HEK293 (cell line): ENCODE measurements at regions not wholly inside any gene's neighbourhood (a gene's known extent, or its start where the extent isn't known, plus 50 kb on each side); places are given as distances from the start of the nearest gene placed in this dataset.
A peak's percentile ranks its signal among the peaks of the same experiment; 100 is the strongest.

Experiments used
- CTCF ChIA-PET: fragments of 350-600 bp; formaldehyde crosslinking; extraction: SDS; loops from one replicate; lab custom pipeline; 2021; ENCODE audit warnings: antibody characterized with exemption; lab: Yijun Ruan, JAX
- POLR2A ChIA-PET: fragments of 300-600 bp; formaldehyde crosslinking; extraction: SDS; loops from one replicate; lab custom pipeline; 2020; ENCODE audit warnings: antibody characterized with exemption, inconsistent platforms; lab: Yijun Ruan, JAX
- H3K27ac ChIP-seq: fragments of 200-500 bp; sonication (Bioruptor generic); 2 replicates; pipeline ENCODE4 v1.5.1; 2014; ENCODE audit warnings: low read depth, low read length, control low read depth, inconsistent platforms; ENCODE audit errors: extremely low read depth
- H3K36me3 ChIP-seq, 2 experiments: fragments of 200-500 bp in 1 of 2; sonication (Bioruptor generic) in 1 of 2; 1 replicate in 1 of 2; 2 replicates in 1 of 2; pipeline ENCODE4 v1.5.1; 2014 to 2017; ENCODE audit warnings: inconsistent platforms in 2 of 2, low read length in 2 of 2; ENCODE audit not compliant: control insufficient read depth in 2 of 2, insufficient read depth in 1 of 2
- H3K4me1 ChIP-seq: fragments of 200-500 bp; sonication (Bioruptor generic); 2 replicates; pipeline ENCODE4 v1.5.1; 2014; ENCODE audit warnings: mild to moderate bottlenecking, low read length, inconsistent platforms; ENCODE audit not compliant: control insufficient read depth, insufficient read depth
- H3K4me3 ChIP-seq: 2 replicates; pipeline ENCODE4 v1.5.1; 2011; ENCODE audit warnings: low read depth, mild to moderate bottlenecking, control low read depth, low read length, moderate library complexity
- H3K9me3 ChIP-seq: fragments of 200-500 bp; sonication (Bioruptor generic); 2 replicates; pipeline ENCODE4 v1.5.1; 2014; ENCODE audit warnings: low read depth, low read length, inconsistent platforms; ENCODE audit not compliant: control insufficient read depth, insufficient read depth
- FEZF1 ChIP-seq: fragments of 450-650 bp; formaldehyde crosslinking; IDR thresholded peaks from 2 replicates; pipeline ENCODE4 v1.5.1; 2016; ENCODE audit warnings: missing biosample characterization, missing genetic modification characterization
- GFI1B ChIP-seq: fragments of 450-650 bp; formaldehyde crosslinking; IDR thresholded peaks from 2 replicates; pipeline ENCODE4 v1.5.1; 2016; ENCODE audit warnings: missing biosample characterization, missing genetic modification characterization
- GLI2 ChIP-seq: fragments of 450-650 bp; formaldehyde crosslinking; IDR thresholded peaks from 2 replicates; pipeline ENCODE4; 2017; ENCODE audit warnings: missing biosample characterization, missing genetic modification characterization, low read depth, borderline replicate concordance
- GLI4 ChIP-seq: fragments of 450-650 bp; formaldehyde crosslinking; IDR thresholded peaks from 2 replicates; pipeline ENCODE4 v1.5.1; 2016; ENCODE audit warnings: missing biosample characterization, missing genetic modification characterization
- KLF16 ChIP-seq: fragments of 450-650 bp; formaldehyde crosslinking; IDR thresholded peaks from 2 replicates; pipeline ENCODE4 v1.5.1; 2017; ENCODE audit warnings: missing biosample characterization, missing genetic modification characterization
- KLF9 ChIP-seq: fragments of 450-650 bp; formaldehyde crosslinking; IDR thresholded peaks from 2 replicates; pipeline ENCODE4 v1.5.1; 2016; ENCODE audit warnings: missing biosample characterization, missing genetic modification characterization, low read depth
- SP2 ChIP-seq: fragments of 450-650 bp; formaldehyde crosslinking; IDR thresholded peaks from 2 replicates; pipeline ENCODE4 v1.5.1; 2016; ENCODE audit warnings: missing biosample characterization, missing genetic modification characterization
- SP3 ChIP-seq: fragments of 450-650 bp; formaldehyde crosslinking; IDR thresholded peaks from 2 replicates; pipeline ENCODE4 v1.5.1; 2016; ENCODE audit warnings: missing biosample characterization, missing genetic modification characterization
- YY2 ChIP-seq: fragments of 450-650 bp; formaldehyde crosslinking; IDR thresholded peaks from 2 replicates; pipeline ENCODE4 v1.5.1; 2016; ENCODE audit warnings: missing biosample characterization, missing genetic modification characterization
- ZFP69B ChIP-seq: fragments of 450-650 bp; formaldehyde crosslinking; IDR thresholded peaks from 2 replicates; pipeline ENCODE4 v1.5.1; 2016; ENCODE audit warnings: missing biosample characterization, missing genetic modification characterization
- ZNF121 ChIP-seq: fragments of 450-650 bp; formaldehyde crosslinking; IDR thresholded peaks from 2 replicates; pipeline ENCODE4 v1.5.1; 2016; ENCODE audit warnings: missing biosample characterization, missing genetic modification characterization
- ZNF132 ChIP-seq: fragments of 450-650 bp; formaldehyde crosslinking; IDR thresholded peaks from 2 replicates; pipeline ENCODE4 v1.5.1; 2017; ENCODE audit warnings: missing biosample characterization, missing genetic modification characterization, borderline replicate concordance
- ZNF146 ChIP-seq: fragments of 450-650 bp; formaldehyde crosslinking; IDR thresholded peaks from 2 replicates; pipeline ENCODE4 v1.5.1; 2016; ENCODE audit warnings: missing biosample characterization, missing genetic modification characterization
- ZNF175 ChIP-seq: fragments of 450-650 bp; formaldehyde crosslinking; IDR thresholded peaks from 2 replicates; pipeline ENCODE4 v1.5.1; 2016; ENCODE audit warnings: missing biosample characterization, missing genetic modification characterization
- ZNF324 ChIP-seq: fragments of 450-650 bp; formaldehyde crosslinking; IDR thresholded peaks from 2 replicates; pipeline ENCODE4 v1.5.1; 2016; ENCODE audit warnings: missing biosample characterization, missing genetic modification characterization
- ZNF350 ChIP-seq: fragments of 450-650 bp; formaldehyde crosslinking; IDR thresholded peaks from 2 replicates; pipeline ENCODE4 v1.5.0; 2017; ENCODE audit warnings: missing biosample characterization, mild to moderate bottlenecking, missing genetic modification characterization
- ZNF394 ChIP-seq: fragments of 450-650 bp; formaldehyde crosslinking; IDR thresholded peaks from 2 replicates; pipeline ENCODE4 v1.5.1; 2016; ENCODE audit warnings: missing biosample characterization, missing genetic modification characterization, mild to moderate bottlenecking, moderate library complexity, borderline replicate concordance
- ZNF585B ChIP-seq: fragments of 450-650 bp; formaldehyde crosslinking; IDR thresholded peaks from 2 replicates; pipeline ENCODE4 v1.5.1; 2016; ENCODE audit warnings: missing biosample characterization, missing genetic modification characterization
- ZNF654 ChIP-seq: fragments of 450-650 bp; formaldehyde crosslinking; IDR thresholded peaks from 2 replicates; pipeline ENCODE4 v1.5.1; 2016; ENCODE audit warnings: low read depth, missing biosample characterization, missing genetic modification characterization
- ZSCAN18 ChIP-seq: fragments of 450-650 bp; formaldehyde crosslinking; IDR thresholded peaks from 2 replicates; pipeline ENCODE4 v1.5.1; 2016; ENCODE audit warnings: missing biosample characterization, missing genetic modification characterization
- TF ChIP-seq, protein P1 (sequence below): fragments of 450-650 bp; formaldehyde crosslinking; IDR thresholded peaks from 2 replicates; pipeline ENCODE4 v1.5.1; 2016; ENCODE audit warnings: missing biosample characterization, missing genetic modification characterization
- TF ChIP-seq, protein P2 (sequence below): fragments of 450-650 bp; formaldehyde crosslinking; IDR thresholded peaks from 2 replicates; pipeline ENCODE4 v1.5.1; 2016; ENCODE audit warnings: missing biosample characterization, missing genetic modification characterization

DNA sequence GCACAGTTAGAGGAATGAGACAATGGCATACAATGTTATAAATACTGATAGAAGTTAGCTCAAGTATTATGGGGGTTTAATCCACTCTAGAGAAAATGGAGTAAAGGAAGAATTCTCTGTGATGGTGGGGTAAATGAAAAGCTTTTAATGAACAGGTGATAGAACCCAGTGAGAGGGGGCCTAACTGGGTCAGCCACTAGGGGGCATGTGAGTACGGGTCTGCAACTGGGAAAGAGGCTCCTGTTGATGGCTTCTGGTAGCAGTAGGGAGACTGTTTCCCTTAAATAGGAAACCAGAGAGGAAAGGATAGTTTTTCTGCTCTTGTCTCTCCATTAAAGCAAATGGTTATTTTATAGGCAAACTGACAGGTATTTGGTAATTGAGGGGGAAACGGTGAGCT lies 132.8 kb upstream of the GPR101 start:
- Histone ChIP-seq H3K27ac (no peak overlapping the region), H3K4me1 (no peaks in the 10 kb centered on the region), H3K4me3 (no peak overlapping the region), H3K9me3 (no peaks in the 10 kb centered on the region), H3K36me3 (no peaks in the 10 kb centered on the region)
- TF ChIP-seq ZNF654 (tag by site-specific recombination) (peak; percentile 18; the same call in 1 of the 2 replicates), ZNF394 (tag by site-specific recombination) (no peak)
- POLR2A ChIA-PET = no interaction called here
- CTCF ChIA-PET = interaction anchor here (0.7 to 3.5 kb wide), 9 partner anchors 12 to 867 kb away, joined by 3 to 18 read pairs (median 5); no protein-coding TSS in a partner anchor

DNA sequence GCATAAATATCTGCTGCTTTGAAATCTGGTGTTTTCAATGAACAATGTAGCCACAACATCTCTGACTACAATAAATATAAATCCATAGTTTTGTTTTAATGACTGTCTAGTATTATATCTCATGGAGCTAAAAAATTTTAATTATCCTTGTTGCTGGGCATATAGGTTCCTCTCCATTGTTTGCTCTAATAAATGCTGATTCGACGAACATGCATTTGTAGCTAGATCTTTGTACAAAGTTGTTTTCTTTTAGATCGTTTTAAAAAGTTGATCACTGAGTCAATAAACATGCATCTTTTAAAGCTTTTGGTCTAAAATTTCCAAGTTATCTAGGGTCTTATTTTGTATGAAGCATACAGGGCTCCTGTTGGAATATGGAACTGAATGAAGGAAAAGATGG lies 130.5 kb upstream of the GPR101 start:
- Histone ChIP-seq H3K9me3 (no peaks in the 10 kb centered on the region), H3K4me3 (no peak overlapping the region), H3K27ac (no peak overlapping the region), H3K36me3 (no peaks in the 10 kb centered on the region), H3K4me1 (no peaks in the 10 kb centered on the region)
- TF ChIP-seq ZNF175 (no peak), ZNF585B (tag by site-specific recombination) (no peak), FEZF1 (no peak), ZNF121 (tag by site-specific recombination) (no peak), KLF16 (tag by site-specific recombination) (no peak), GLI2 (tag by site-specific recombination) (no peak), GLI4 (tag by site-specific recombination) (no peak), ZFP69B (tag by site-specific recombination) (no peak), ZNF146 (tag by site-specific recombination) (no peak), ZNF350 (tag by site-specific recombination) (no peak), ZSCAN18 (no peak), ZNF324 (tag by site-specific recombination) (no peak), KLF9 (no peak), SP3 (tag by site-specific recombination) (no peak), YY2 (no peak), SP2 (no peak), ZNF132 (tag by site-specific recombination) (no peak), GFI1B (no peak)
- TF ChIP-seq, protein P1, sequence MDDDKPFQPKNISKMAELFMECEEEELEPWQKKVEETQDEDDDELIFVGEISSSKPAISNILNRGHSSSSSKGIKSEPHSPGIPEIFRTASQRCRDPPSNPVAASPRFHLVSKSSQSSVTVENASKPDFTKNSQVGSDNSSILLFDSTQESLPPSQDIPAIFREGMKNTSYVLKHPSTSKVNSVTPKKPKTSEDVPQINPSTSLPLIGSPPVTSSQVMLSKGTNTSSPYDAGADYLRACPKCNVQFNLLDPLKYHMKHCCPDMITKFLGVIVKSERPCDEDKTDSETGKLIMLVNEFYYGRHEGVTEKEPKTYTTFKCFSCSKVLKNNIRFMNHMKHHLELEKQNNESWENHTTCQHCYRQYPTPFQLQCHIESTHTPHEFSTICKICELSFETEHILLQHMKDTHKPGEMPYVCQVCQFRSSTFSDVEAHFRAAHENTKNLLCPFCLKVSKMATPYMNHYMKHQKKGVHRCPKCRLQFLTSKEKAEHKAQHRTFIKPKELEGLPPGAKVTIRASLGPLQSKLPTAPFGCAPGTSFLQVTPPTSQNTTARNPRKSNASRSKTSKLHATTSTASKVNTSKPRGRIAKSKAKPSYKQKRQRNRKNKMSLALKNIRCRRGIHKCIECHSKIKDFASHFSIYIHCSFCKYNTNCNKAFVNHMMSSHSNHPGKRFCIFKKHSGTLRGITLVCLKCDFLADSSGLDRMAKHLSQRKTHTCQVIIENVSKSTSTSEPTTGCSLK (tag by site-specific recombination) = no peak
- TF ChIP-seq, protein P2, sequence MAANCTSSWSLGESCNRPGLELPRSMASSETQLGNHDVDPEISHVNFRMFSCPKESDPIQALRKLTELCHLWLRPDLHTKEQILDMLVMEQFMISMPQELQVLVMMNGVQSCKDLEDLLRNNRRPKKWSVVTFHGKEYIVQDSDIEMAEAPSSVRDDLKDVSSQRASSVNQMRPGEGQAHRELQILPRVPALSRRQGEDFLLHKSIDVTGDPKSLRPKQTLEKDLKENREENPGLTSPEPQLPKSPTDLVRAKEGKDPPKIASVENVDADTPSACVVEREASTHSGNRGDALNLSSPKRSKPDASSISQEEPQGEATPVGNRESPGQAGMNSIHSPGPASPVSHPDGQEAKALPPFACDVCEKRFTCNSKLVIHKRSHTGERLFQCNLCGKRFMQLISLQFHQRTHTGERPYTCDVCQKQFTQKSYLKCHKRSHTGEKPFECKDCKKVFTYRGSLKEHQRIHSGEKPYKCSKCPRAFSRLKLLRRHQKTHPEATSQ = no peak
- POLR2A ChIA-PET = no interaction called here
- CTCF ChIA-PET = interaction anchor here (0.7 to 3.5 kb wide), 2 partner anchors 12 to 30 kb away, joined by 3 to 18 read pairs; no protein-coding TSS in a partner anchor
